ENCODE measurements at regions not wholly inside any gene's neighbourhood (a gene's known extent, or its start where the extent isn't known, plus 50 kb on each side); places are given as distances from the start of the nearest gene placed in this dataset.

GRCh38 chr2:160646684-160647444, 153.3 kb upstream of the RBMS1 start:
- Histone ChIP-seq H3K4me3 (no peak overlapping the region), H3K9me3 (no peaks in the 10 kb centered on the region), H3K36me3 (no peaks in the 10 kb centered on the region), H3K4me1 (peaks cover 0 to 5% (median 0%) of the 10 kb centered on the region in 4 donors), H3K27me3 (no peaks in the 10 kb centered on the region), H3K27ac (no peak overlapping the region)
- DNase-seq (ENCODE audit: low spot score in 2 of 2), result no peak
- WGBS, 2 donors, result 71 to 80% methylated on average over 6 of the region's 6 CpGs
- TF ChIP-seq POLR2A (IDR thresholded peaks at IDR 0.05), result no peak
- no peak for TF ChIP-seq CTCF (IDR thresholded peaks at IDR 0.05)
- no peak for TF ChIP-seq EP300 (IDR thresholded peaks at IDR 0.05)

GRCh38 chr2:160647967-160648685, 154.5 kb upstream of the RBMS1 start:
- no peak for DNase-seq (ENCODE audit: low spot score in 2 of 2)
- Histone ChIP-seq H3K4me1 (peaks cover 0 to 10% (median 0%) of the 10 kb centered on the region in 4 donors), H3K27me3 (no peaks in the 10 kb centered on the region), H3K27ac (no peak overlapping the region), H3K9me3 (no peaks in the 10 kb centered on the region), H3K4me3 (no peak overlapping the region), H3K36me3 (no peaks in the 10 kb centered on the region)
- WGBS, 2 donors, result 75 to 91% methylated on average over 14 to 15 of the region's 33 CpGs
- TF ChIP-seq POLR2A (IDR thresholded peaks at IDR 0.05) (no peak), CTCF (IDR thresholded peaks at IDR 0.05) (no peak), EP300 (IDR thresholded peaks at IDR 0.05) (no peak)

- no peaks in the 10 kb centered on the region for H3K27me3 ChIP-seq
- no peaks in the 10 kb centered on the region for H3K36me3 ChIP-seq
- H3K27ac ChIP-seq, result no peak overlapping the region
- TF ChIP-seq EP300 (IDR thresholded peaks at IDR 0.05), result no peak
- no peak for TF ChIP-seq POLR2A (IDR thresholded peaks at IDR 0.05)
- no peak for TF ChIP-seq CTCF (IDR thresholded peaks at IDR 0.05)
- peaks cover 0 to 10% (median 0%) of the 10 kb centered on the region in 4 donors for H3K4me1 ChIP-seq
- WGBS, 2 donors, result 97 to 98% methylated on average over 10 to 12 of the region's 12 CpGs
- no peak overlapping the region for H3K4me3 ChIP-seq
- H3K9me3 ChIP-seq, result no peaks in the 10 kb centered on the region
- no peak for DNase-seq (ENCODE audit: low spot score in 2 of 2)
Measured at GRCh38 chr2:160649698-160650097, 156.1 kb upstream of the RBMS1 start.

GRCh38 chr2:160650196-160651118, 156.8 kb upstream of the RBMS1 start:
- H3K9me3 ChIP-seq, result no peaks in the 10 kb centered on the region
- no peak overlapping the region for H3K27ac ChIP-seq
- TF ChIP-seq CTCF (IDR thresholded peaks at IDR 0.05) (no peak), EP300 (IDR thresholded peaks at IDR 0.05) (no peak), POLR2A (IDR thresholded peaks at IDR 0.05) (no peak)
- no peaks in the 10 kb centered on the region for H3K36me3 ChIP-seq
- WGBS, 2 donors, result 49 to 50% methylated on average over 3 of the region's 3 CpGs
- H3K4me3 ChIP-seq, result no peak overlapping the region
- DNase-seq (ENCODE audit: low spot score in 2 of 2), result no peak
- peaks cover 0 to 10% (median 0%) of the 10 kb centered on the region in 4 donors for H3K4me1 ChIP-seq
- H3K27me3 ChIP-seq, result no peaks in the 10 kb centered on the region

Measured in tibial nerve (tissue), 4 donors.